ENCODE measurements at regions not wholly inside any gene's neighbourhood (a gene's known extent, or its start where the extent isn't known, plus 50 kb on each side); places are given as distances from the start of the nearest gene placed in this dataset.

DNA sequence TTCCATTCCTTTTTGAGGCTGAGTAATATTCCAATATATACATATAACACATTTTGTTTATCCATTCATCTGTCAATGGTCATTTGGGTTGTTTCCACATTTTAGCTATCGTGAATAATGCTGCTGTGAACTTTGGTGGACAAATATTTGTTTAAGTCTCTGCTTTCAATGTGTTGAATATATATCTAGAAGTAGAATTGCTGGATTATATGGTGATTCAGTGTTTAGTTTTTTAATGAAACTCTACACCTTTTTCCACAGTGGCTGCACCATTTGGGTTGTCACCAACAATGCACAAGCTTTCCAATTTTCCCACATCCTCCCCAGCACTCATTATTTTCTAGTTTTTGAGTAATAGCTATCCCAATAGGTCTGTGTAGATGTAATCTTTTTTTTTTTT, 69.5 kb downstream of the ACTBL2 start:
- TF ChIP-seq, protein P1, sequence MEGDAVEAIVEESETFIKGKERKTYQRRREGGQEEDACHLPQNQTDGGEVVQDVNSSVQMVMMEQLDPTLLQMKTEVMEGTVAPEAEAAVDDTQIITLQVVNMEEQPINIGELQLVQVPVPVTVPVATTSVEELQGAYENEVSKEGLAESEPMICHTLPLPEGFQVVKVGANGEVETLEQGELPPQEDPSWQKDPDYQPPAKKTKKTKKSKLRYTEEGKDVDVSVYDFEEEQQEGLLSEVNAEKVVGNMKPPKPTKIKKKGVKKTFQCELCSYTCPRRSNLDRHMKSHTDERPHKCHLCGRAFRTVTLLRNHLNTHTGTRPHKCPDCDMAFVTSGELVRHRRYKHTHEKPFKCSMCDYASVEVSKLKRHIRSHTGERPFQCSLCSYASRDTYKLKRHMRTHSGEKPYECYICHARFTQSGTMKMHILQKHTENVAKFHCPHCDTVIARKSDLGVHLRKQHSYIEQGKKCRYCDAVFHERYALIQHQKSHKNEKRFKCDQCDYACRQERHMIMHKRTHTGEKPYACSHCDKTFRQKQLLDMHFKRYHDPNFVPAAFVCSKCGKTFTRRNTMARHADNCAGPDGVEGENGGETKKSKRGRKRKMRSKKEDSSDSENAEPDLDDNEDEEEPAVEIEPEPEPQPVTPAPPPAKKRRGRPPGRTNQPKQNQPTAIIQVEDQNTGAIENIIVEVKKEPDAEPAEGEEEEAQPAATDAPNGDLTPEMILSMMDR (IDR thresholded peaks at IDR 0.05; ENCODE audit: insufficient read depth, low read length): no peak
- TF ChIP-seq POLR2AphosphoS5 (IDR thresholded peaks at IDR 0.05; ENCODE audit: low read depth): no peak
- TF ChIP-seq, protein P2, sequence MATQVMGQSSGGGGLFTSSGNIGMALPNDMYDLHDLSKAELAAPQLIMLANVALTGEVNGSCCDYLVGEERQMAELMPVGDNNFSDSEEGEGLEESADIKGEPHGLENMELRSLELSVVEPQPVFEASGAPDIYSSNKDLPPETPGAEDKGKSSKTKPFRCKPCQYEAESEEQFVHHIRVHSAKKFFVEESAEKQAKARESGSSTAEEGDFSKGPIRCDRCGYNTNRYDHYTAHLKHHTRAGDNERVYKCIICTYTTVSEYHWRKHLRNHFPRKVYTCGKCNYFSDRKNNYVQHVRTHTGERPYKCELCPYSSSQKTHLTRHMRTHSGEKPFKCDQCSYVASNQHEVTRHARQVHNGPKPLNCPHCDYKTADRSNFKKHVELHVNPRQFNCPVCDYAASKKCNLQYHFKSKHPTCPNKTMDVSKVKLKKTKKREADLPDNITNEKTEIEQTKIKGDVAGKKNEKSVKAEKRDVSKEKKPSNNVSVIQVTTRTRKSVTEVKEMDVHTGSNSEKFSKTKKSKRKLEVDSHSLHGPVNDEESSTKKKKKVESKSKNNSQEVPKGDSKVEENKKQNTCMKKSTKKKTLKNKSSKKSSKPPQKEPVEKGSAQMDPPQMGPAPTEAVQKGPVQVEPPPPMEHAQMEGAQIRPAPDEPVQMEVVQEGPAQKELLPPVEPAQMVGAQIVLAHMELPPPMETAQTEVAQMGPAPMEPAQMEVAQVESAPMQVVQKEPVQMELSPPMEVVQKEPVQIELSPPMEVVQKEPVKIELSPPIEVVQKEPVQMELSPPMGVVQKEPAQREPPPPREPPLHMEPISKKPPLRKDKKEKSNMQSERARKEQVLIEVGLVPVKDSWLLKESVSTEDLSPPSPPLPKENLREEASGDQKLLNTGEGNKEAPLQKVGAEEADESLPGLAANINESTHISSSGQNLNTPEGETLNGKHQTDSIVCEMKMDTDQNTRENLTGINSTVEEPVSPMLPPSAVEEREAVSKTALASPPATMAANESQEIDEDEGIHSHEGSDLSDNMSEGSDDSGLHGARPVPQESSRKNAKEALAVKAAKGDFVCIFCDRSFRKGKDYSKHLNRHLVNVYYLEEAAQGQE (IDR thresholded peaks at IDR 0.05; ENCODE audit: insufficient replicate concordance, low read depth): no peak

All from HL-60 (cell line).